AG09319 (cell line): ENCODE measurements at regions not wholly inside any gene's neighbourhood (a gene's known extent, or its start where the extent isn't known, plus 50 kb on each side); places are given as distances from the start of the nearest gene placed in this dataset.

Source experiments
- DNase-seq: peaks from one replicate; pipeline ENCODE4 v3.0.0-alpha.2; 2010; ENCODE audit warnings: low read depth; ENCODE audit errors: extremely low read depth
- CTCF ChIP-seq: IDR thresholded peaks from 2 replicates; pipeline ENCODE4 v1.5.1; 2011; ENCODE audit warnings: low read depth, mild to moderate bottlenecking, inconsistent platforms, low read length, moderate library complexity

DNA sequence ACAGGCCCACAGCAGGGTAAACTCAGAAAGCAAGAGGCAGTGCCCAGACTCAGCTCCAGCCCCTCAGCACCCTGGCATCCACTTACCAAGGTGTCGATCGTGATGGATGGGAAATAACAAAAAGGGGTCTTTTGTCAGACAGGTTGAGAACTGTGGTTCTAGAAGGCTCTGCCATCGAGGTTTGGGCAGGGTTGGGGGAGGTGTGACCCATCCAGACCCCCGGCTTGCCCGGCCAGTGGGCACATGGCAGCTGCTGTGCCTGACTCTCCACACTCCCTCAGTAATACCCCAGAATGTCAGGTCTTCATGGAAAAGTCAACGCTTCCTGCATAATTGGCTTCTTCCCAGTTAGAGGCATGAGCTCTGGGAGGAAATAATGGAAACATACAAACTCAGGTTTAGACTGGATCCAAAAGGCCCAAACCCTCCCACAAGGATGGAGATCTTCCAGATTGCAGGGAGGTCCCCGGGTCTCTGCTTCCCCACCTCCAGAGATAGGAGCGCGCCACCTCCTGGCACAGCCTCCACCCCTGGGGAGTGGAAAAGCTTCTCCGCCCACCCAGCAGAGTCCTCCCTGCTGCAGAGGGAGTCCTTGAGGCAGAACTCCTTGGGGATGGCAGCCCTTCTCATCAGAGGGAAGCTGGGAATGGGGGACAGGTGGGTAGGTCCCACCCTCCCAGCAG, 149.8 kb upstream of the IQSEC1 start:
- TF ChIP-seq CTCF, result no peak
- no peak for DNase-seq

DNA sequence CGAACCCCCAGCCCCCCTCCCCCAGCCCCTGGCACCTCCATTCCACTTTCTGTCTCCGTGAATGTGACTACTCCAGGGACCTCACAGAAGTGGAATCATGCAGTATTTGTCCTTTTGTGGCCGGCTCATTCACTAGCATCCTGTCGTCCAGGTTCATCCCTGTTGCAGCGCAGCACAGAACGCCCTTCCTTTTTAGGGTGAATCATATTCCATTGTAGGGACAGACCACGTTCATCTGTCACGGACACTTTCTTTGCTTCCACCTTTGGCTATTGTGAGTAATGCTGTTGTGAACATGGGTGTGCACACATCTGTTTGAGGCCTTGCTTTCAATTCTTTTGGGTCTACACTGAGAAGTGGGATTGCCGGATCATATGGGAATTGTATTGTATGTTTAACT, 148.9 kb upstream of the IQSEC1 start:
- DNase-seq, result no peak
- TF ChIP-seq CTCF, result no peak

DNA sequence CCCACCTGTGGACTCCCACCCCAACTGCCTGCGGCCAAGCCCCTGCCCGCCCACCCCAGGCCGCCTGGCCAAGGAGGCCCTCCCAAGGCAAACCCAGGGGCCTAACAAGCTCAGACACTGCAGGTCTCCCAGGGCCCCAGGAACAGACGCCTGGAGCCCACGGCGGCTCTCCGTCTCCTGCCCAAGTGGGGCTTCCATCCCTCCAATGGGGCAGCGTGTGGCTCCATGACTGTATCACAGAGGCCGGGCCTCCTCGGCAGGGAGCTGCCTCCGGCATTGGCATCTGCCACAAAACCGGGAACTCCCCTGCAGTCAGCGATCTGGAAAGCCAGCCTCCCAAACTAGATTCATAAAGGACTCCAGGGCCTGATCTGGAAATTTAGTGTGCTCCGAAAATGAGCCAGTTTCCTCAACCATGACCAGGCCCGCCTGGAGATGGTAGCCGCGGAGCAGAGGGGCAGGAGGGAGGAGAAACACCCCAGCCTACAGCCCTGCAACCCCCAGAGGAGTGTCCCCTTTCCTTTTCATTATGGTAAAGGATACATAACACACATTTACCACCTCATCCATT, 148.3 kb upstream of the IQSEC1 start:
- no peak for TF ChIP-seq CTCF
- no peak for DNase-seq

GRCh38 chr3:13220991-13221390, 147.8 kb upstream of the IQSEC1 start:
- TF ChIP-seq CTCF, result no peak
- DNase-seq, result no peak

DNA sequence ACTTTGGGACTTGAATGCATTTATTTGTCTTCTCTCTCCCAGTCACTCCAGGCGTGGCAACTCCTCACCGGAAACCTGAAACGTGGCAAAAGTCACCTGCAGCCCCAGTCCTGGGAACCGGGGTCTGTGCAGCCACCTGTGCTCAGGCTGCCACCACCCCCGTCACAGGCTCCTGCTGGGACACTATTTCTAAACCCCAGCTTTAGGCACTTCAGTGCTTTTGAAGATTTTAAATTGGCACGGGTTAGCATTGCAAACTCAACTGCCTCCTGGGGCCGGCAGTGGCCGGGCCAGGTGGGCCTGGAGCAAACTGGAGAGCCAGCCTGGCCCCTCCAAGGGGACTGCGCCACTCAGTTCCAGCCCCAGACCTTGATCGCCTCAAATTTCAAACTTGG, 146.7 kb upstream of the IQSEC1 start:
- DNase-seq, result no peak
- TF ChIP-seq CTCF, result no peak

DNA sequence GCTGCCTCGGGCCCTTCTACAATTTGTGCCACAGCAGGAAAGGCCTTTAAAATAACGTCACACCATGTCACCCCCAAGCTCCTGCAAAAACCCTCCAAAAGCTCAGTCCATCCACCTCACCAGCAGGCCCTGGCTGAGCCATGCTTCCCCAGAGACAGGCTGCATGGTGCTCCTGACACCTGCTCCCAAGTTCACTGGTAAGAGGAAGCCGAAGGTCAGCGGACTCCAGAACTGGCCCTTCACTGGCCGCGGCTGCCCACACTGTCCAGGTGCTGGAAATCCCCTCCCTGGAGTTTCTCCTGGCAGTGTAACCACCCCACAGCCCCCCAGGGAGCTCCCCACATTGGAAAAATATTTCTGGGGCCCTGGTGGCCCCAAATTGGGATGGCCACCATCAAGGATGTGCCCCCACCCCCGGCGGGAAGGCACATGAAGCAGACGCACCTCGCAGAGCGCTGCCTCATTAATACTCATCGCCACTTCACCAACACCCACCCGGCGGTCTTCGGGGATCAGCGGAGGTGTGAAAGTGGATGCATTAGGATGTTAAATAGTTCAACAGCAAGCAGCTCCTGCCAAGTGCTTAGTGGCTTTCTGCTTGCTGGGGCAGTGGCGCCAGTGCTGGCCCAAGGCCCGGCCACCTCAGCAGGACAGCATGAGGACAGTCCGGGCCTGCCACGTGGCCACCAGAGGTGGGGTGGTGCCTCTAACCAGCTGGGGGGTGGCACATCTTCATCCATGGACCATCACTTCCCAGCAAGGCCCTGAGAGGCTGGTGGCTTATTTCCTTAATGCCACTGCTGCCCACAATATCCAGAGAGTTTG, 146.1 kb upstream of the IQSEC1 start:
- no peak for TF ChIP-seq CTCF
- DNase-seq, result no peak

DNA sequence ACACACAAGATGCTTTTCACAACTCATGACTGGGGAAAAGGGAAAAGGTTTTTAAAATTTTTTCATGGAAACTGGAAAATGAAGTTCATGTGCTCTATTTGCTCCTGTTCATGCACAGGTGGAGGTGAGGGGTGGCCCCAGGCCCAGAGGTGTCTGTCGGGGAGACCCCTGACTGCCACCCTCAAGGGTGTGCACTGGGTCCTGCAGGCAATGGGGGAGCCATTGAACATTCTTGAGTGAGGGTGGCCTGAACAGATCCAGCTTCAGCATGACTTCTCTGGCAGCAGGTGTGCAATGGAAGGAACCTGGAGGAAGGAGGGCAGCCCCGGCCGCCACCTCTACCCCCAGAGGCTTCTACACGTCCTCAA, 145.3 kb upstream of the IQSEC1 start:
- no peak for DNase-seq
- no peak for TF ChIP-seq CTCF
